NOMO-1 treated with DMSO at 0.1 percent for 48 hours (cell line): ENCODE measurements at regions not wholly inside any gene's neighbourhood (a gene's known extent, or its start where the extent isn't known, plus 50 kb on each side); places are given as distances from the start of the nearest gene placed in this dataset.

Experiments
- DNase-seq: peaks from one replicate; lab custom pipeline; 2025; ENCODE audit not compliant: unreplicated experiment; lab: John Stamatoyannopoulos, UW

- DNase-seq: no peak
These were observed 52.8 kb downstream of the PPP1R2C start for GRCh38 chrX:42725196-42725595.

GRCh38 chrX:42720209-42720608 lies 57.8 kb downstream of the PPP1R2C start:
- DNase-seq: peak; percentile 24

- no peak for DNase-seq
These were observed 62.2 kb downstream of the PPP1R2C start for GRCh38 chrX:42715701-42716262.

GRCh38 chrX:42714981-42715700 lies 62.8 kb downstream of the PPP1R2C start:
- DNase-seq: peak; percentile 14

GRCh38 chrX:42710452-42710851 lies 67.5 kb downstream of the PPP1R2C start:
- no peak for DNase-seq

GRCh38 chrX:42708222-42708621 lies 69.7 kb downstream of the PPP1R2C start:
- DNase-seq: no peak

- DNase-seq: no peak
These were observed 70.2 kb downstream of the PPP1R2C start for GRCh38 chrX:42707742-42708141.

- DNase-seq: no peak
These were observed 73.5 kb downstream of the PPP1R2C start for GRCh38 chrX:42704454-42704853.

- no peak for DNase-seq
These were observed 80.4 kb downstream of the PPP1R2C start for GRCh38 chrX:42697544-42697943.

- no peak for DNase-seq
These were observed 81.3 kb downstream of the PPP1R2C start for GRCh38 chrX:42696536-42697124.

- DNase-seq: no peak
These were observed 82.1 kb downstream of the PPP1R2C start for GRCh38 chrX:42695800-42696358.

GRCh38 chrX:42694260-42694815 lies 83.6 kb downstream of the PPP1R2C start:
- DNase-seq: no peak

GRCh38 chrX:42691196-42691595 lies 86.8 kb downstream of the PPP1R2C start:
- no peak for DNase-seq

- no peak for DNase-seq
These were observed 91.3 kb downstream of the PPP1R2C start for GRCh38 chrX:42686706-42687105.

- DNase-seq: no peak
These were observed 91.7 kb downstream of the PPP1R2C start for GRCh38 chrX:42686296-42686695.

- no peak for DNase-seq
These were observed 93.9 kb downstream of the PPP1R2C start for GRCh38 chrX:42684065-42684464.

GRCh38 chrX:42680666-42681065 lies 97.3 kb downstream of the PPP1R2C start:
- DNase-seq: no peak

- no peak for DNase-seq
These were observed 99.8 kb downstream of the PPP1R2C start for GRCh38 chrX:42678133-42678532.

GRCh38 chrX:42673301-42673810 lies 104.6 kb downstream of the PPP1R2C start:
- no peak for DNase-seq

GRCh38 chrX:42664680-42665079 lies 113.3 kb downstream of the PPP1R2C start:
- no peak for DNase-seq

- no peak for DNase-seq
These were observed 149.5 kb downstream of the PPP1R2C start for GRCh38 chrX:42628471-42628870.

- no peak for DNase-seq
These were observed 150.1 kb downstream of the PPP1R2C start for GRCh38 chrX:42627891-42628290.
